H9 (cell line): ENCODE measurements at regions not wholly inside any gene's neighbourhood (a gene's known extent, or its start where the extent isn't known, plus 50 kb on each side); places are given as distances from the start of the nearest gene placed in this dataset.

Source experiments
- DNase-seq: peaks from one replicate; pipeline ENCODE4 v3.0.0-alpha.2; 2017
- H2AFZ ChIP-seq: one replicate; pipeline ENCODE4 v1.6.1; 2013; ENCODE audit warnings: mild to moderate bottlenecking, low read length, control low read depth, moderate library complexity
- H2AK5ac ChIP-seq: 2 replicates; pipeline ENCODE4 v1.6.1; 2013; ENCODE audit warnings: low read length, control low read depth, mixed read lengths; ENCODE audit not compliant: insufficient read length
- H2BK120ac ChIP-seq: one replicate; pipeline ENCODE4 v1.6.1; 2013; ENCODE audit warnings: low read depth, mild to moderate bottlenecking, low read length, control low read depth, inconsistent platforms; ENCODE audit not compliant: poor library complexity, severe bottlenecking
- H2BK12ac ChIP-seq: 2 replicates; pipeline ENCODE4 v1.6.1; 2013; ENCODE audit warnings: low read length, control low read depth, mixed read lengths, low read depth; ENCODE audit not compliant: insufficient read length
- H2BK15ac ChIP-seq: 2 replicates; pipeline ENCODE4 v1.6.1; 2013; ENCODE audit warnings: low read depth, low read length, control low read depth
- H2BK20ac ChIP-seq: one replicate; pipeline ENCODE4 v1.6.1; 2013; ENCODE audit warnings: low read depth, mild to moderate bottlenecking, low read length, control low read depth, inconsistent platforms; ENCODE audit not compliant: poor library complexity, severe bottlenecking
- H2BK5ac ChIP-seq: 2 replicates; pipeline ENCODE4 v1.6.1; 2013; ENCODE audit warnings: low read length, control low read depth, mixed read lengths; ENCODE audit not compliant: insufficient read length
- H3K14ac ChIP-seq: 2 replicates; pipeline ENCODE4 v1.6.1; 2013; ENCODE audit warnings: low read length, control low read depth; ENCODE audit not compliant: insufficient read depth
- H3K18ac ChIP-seq: 2 replicates; pipeline ENCODE4 v1.6.1; 2013; ENCODE audit warnings: low read depth, mild to moderate bottlenecking, mixed read lengths, low read length, control low read depth; ENCODE audit not compliant: insufficient read length
- H3K23ac ChIP-seq: 2 replicates; pipeline ENCODE4 v1.6.1; 2013; ENCODE audit warnings: low read length, control low read depth, mixed read lengths, low read depth; ENCODE audit not compliant: insufficient read length
- H3K23me2 ChIP-seq: 2 replicates; pipeline ENCODE4 v1.6.1; 2013; ENCODE audit warnings: low read depth, mild to moderate bottlenecking, mixed read lengths, low read length, control low read depth; ENCODE audit not compliant: insufficient read length, poor library complexity, severe bottlenecking
- H3K27ac ChIP-seq: 2 replicates; pipeline ENCODE4 v1.5.1; 2013; ENCODE audit warnings: low read length, control low read depth, mixed read lengths, low read depth; ENCODE audit not compliant: insufficient read length
- H3K27me3 ChIP-seq: 2 replicates; pipeline ENCODE4 v1.6.1; 2013; ENCODE audit warnings: low read length, control low read depth, inconsistent platforms; ENCODE audit not compliant: insufficient read depth
- H3K4ac ChIP-seq: 2 replicates; pipeline ENCODE4 v1.6.1; 2013; ENCODE audit warnings: low read depth, mild to moderate bottlenecking, control low read depth, inconsistent platforms, low read length, moderate library complexity
- H3K4me1 ChIP-seq: 2 replicates; pipeline ENCODE4 v1.6.1; 2013; ENCODE audit warnings: low read length, control low read depth, inconsistent platforms; ENCODE audit not compliant: insufficient read depth
- H3K4me2 ChIP-seq: 2 replicates; pipeline ENCODE4 v1.6.1; 2013; ENCODE audit warnings: low read length, control low read depth, mixed read lengths; ENCODE audit not compliant: insufficient read length, insufficient read depth
- H3K56ac ChIP-seq: 2 replicates; pipeline ENCODE4 v1.6.1; 2013; ENCODE audit warnings: low read depth, mild to moderate bottlenecking, mixed read lengths, low read length, control low read depth; ENCODE audit not compliant: insufficient read length
- H3K79me1 ChIP-seq: 2 replicates; pipeline ENCODE4 v1.6.1; 2013; ENCODE audit warnings: low read depth, mild to moderate bottlenecking, moderate library complexity, low read length, control low read depth, inconsistent platforms; ENCODE audit not compliant: insufficient read depth, poor library complexity, severe bottlenecking
- H3K79me2 ChIP-seq: 2 replicates; pipeline ENCODE4 v1.6.1; 2013; ENCODE audit warnings: low read length, control low read depth, inconsistent platforms; ENCODE audit not compliant: insufficient read depth
- H3K9ac ChIP-seq: 2 replicates; pipeline ENCODE4 v1.6.1; 2013; ENCODE audit warnings: low read length, control low read depth, mixed read lengths; ENCODE audit not compliant: insufficient read length; ENCODE audit errors: extremely low read depth
- H3K9me3 ChIP-seq: one replicate; pipeline ENCODE4 v1.6.1; 2013; ENCODE audit warnings: low read depth, low read length, inconsistent platforms; ENCODE audit not compliant: control insufficient read depth
- H3T11ph ChIP-seq: one replicate; pipeline ENCODE4 v1.6.1; 2013; ENCODE audit warnings: mild to moderate bottlenecking, low read length, control low read depth, inconsistent platforms
- H4K20me1 ChIP-seq: one replicate; pipeline ENCODE4 v1.6.1; 2013; ENCODE audit not compliant: control insufficient read depth, insufficient read length, insufficient read depth
- H4K5ac ChIP-seq: 2 replicates; pipeline ENCODE4 v1.6.1; 2013; ENCODE audit warnings: low read depth, mild to moderate bottlenecking, mixed read lengths, low read length, control low read depth; ENCODE audit not compliant: insufficient read length
- H4K8ac ChIP-seq: replicated peaks from 2 replicates; pipeline ENCODE4 v1.6.1; 2013; ENCODE audit warnings: low read length, control low read depth, mixed read lengths, low read depth; ENCODE audit not compliant: insufficient read length
- H4K91ac ChIP-seq: 2 replicates; pipeline ENCODE4 v1.6.1; 2013; ENCODE audit warnings: low read depth, mild to moderate bottlenecking, moderate library complexity, mixed read lengths, low read length, control low read depth; ENCODE audit not compliant: insufficient read length
- H3K27ac Mint-ChIP-seq, 3 experiments: 2 replicates in 2 of 3; 3 replicates in 1 of 3; pipeline ENCODE4 v1.8.0; 2020 to 2021; ENCODE audit warnings: mixed read lengths in 3 of 3, mild to moderate bottlenecking in 1 of 3, moderate library complexity in 1 of 3
- H3K27me3 Mint-ChIP-seq: 2 replicates; pipeline ENCODE4 v1.8.0; 2021; ENCODE audit warnings: low read depth, mild to moderate bottlenecking, moderate library complexity, mixed read lengths
- H3K36me3 Mint-ChIP-seq, 3 experiments: 2 replicates in 2 of 3; 3 replicates in 1 of 3; pipeline ENCODE4 v1.8.0; 2020 to 2021; ENCODE audit warnings: low read depth in 3 of 3, mixed read lengths in 3 of 3; ENCODE audit not compliant: insufficient read depth in 1 of 3
- H3K4me1 Mint-ChIP-seq, 2 experiments: 2 replicates each; pipeline ENCODE4 v1.8.0; 2020; ENCODE audit warnings: mixed read lengths in 2 of 2
- H3K4me3 Mint-ChIP-seq, 2 experiments: 2 replicates in 1 of 2; 3 replicates in 1 of 2; pipeline ENCODE4 v1.8.0; 2020 to 2021; ENCODE audit warnings: mild to moderate bottlenecking in 2 of 2, mixed read lengths in 2 of 2, moderate library complexity in 1 of 2
- H3K9me3 Mint-ChIP-seq, 2 experiments: 2 replicates in 1 of 2; 3 replicates in 1 of 2; pipeline ENCODE4 v1.8.0; 2020; ENCODE audit warnings: mild to moderate bottlenecking in 2 of 2, mixed read lengths in 2 of 2, moderate library complexity in 1 of 2
- WGBS: extraction: QIAGEN DNeasy Blood & Tissue Kit; methylation state at CpG from one replicate; pipeline ENCODE4 v1.1.7; 2013; ENCODE audit warnings: missing lambda C conversion rate, low lambda C conversion rate, mixed read lengths; ENCODE audit not compliant: insufficient read length; ENCODE audit errors: extremely low coverage; 5-methylcytosine and 5-hydroxymethylcytosine counted together
- TF ChIP-seq, protein P1 (sequence below): fragments of 200-600 bp; sonication (generic); conservative IDR thresholded peaks from 3 replicates; pipeline ENCODE4 v1.8.0; 2021; ENCODE audit warnings: antibody characterized with exemption, mild to moderate bottlenecking

DNA sequence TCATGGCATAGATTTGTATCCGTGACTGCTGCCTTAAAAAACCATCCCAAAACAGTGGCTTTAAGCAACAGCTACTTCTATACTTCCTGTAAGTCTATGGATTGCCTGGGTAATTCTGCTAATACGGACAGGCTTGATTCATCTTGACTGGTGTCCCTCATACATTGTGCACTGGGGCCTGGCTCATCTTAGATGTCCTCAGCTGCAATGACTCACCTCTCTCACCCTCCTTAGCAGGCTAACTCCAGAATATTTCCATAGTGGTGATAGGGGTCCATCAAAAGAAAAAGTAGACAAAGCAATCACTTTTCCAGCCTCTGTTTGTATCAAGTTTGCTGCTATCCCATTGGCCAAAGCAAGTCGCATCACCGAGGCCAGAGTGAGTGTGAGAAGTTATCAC lies 409.1 kb upstream of the KAZN start:
- Histone ChIP-seq H3K14ac (no peak overlapping the region), H4K20me1 (no peaks in the 10 kb centered on the region), H3K27ac (no peak overlapping the region), H3K4me2 (no peak overlapping the region), H3K23ac (no peak overlapping the region), H2BK120ac (no peak overlapping the region), H2BK5ac (no peak overlapping the region), H4K8ac (no peak overlapping the region), H3T11ph (no peak overlapping the region), H2BK15ac (no peak overlapping the region), H3K79me2 (no peaks in the 10 kb centered on the region), H3K4me1 (no peaks in the 10 kb centered on the region), H4K5ac (no peak overlapping the region), H3K79me1 (no peaks in the 10 kb centered on the region), H3K18ac (no peak overlapping the region), H2BK20ac (no peak overlapping the region), H2AFZ (no peak overlapping the region), H2AK5ac (no peak overlapping the region), H3K4ac (no peak overlapping the region), H3K56ac (no peak overlapping the region), H4K91ac (no peak overlapping the region), H3K27me3 (no peaks in the 10 kb centered on the region), H3K9me3 (no peaks in the 10 kb centered on the region), H2BK12ac (no peak overlapping the region), H3K23me2 (no peaks in the 10 kb centered on the region), H3K9ac (no peak overlapping the region)
- H3K27ac Mint-ChIP-seq: no peak overlapping the region
- peaks cover 3% of the 10 kb centered on the region in 2 experiments; a peak in 3 of 5 replicates for H3K9me3 Mint-ChIP-seq
- peaks cover 3% of the 10 kb centered on the region; the same call in 1 of the 2 replicates for H3K27me3 Mint-ChIP-seq
- TF ChIP-seq, protein P1, sequence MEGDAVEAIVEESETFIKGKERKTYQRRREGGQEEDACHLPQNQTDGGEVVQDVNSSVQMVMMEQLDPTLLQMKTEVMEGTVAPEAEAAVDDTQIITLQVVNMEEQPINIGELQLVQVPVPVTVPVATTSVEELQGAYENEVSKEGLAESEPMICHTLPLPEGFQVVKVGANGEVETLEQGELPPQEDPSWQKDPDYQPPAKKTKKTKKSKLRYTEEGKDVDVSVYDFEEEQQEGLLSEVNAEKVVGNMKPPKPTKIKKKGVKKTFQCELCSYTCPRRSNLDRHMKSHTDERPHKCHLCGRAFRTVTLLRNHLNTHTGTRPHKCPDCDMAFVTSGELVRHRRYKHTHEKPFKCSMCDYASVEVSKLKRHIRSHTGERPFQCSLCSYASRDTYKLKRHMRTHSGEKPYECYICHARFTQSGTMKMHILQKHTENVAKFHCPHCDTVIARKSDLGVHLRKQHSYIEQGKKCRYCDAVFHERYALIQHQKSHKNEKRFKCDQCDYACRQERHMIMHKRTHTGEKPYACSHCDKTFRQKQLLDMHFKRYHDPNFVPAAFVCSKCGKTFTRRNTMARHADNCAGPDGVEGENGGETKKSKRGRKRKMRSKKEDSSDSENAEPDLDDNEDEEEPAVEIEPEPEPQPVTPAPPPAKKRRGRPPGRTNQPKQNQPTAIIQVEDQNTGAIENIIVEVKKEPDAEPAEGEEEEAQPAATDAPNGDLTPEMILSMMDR: no peak
- peaks cover 0 to 9% (median 4%) of the 10 kb centered on the region in 3 experiments; a peak in 3 of 7 replicates for H3K36me3 Mint-ChIP-seq
- H3K4me3 Mint-ChIP-seq: no peak overlapping the region
- H3K4me1 Mint-ChIP-seq: peaks cover 2 to 8% of the 10 kb centered on the region in 2 experiments
- no peak for DNase-seq
- no CpG with 5 or more reads among the region's 4 CpGs for WGBS
